Testis (tissue), 2 donors: ENCODE measurements at regions not wholly inside any gene's neighbourhood (a gene's known extent, or its start where the extent isn't known, plus 50 kb on each side); places are given as distances from the start of the nearest gene placed in this dataset.

Experiments
- DNase-seq: peaks from one replicate; pipeline ENCODE4 v3.0.0-alpha.2; 2019
- H3K27ac ChIP-seq, 2 donors: fragments of 200-600 bp; sonication (generic); one replicate each; pipeline ENCODE4 v1.5.1; 2019
- H3K27me3 ChIP-seq: fragments of 200-600 bp; sonication (generic); one replicate; pipeline ENCODE4 v1.5.1; 2019
- H3K36me3 ChIP-seq: fragments of 200-600 bp; sonication (generic); one replicate; pipeline ENCODE4 v1.5.1; 2017; ENCODE audit warnings: low read depth; ENCODE audit errors: missing control alignments
- H3K4me1 ChIP-seq: fragments of 200-600 bp; sonication (generic); one replicate; pipeline ENCODE4 v1.5.1; 2019
- H3K4me3 ChIP-seq, 2 donors: fragments of 200-600 bp; sonication (generic); one replicate each; pipeline ENCODE4 v1.5.1; 2017 to 2019
- H3K9me3 ChIP-seq: fragments of 200-600 bp; sonication (generic); one replicate; pipeline ENCODE4 v1.5.1; 2017
- CTCF ChIP-seq, 3 experiments: fragments of 450-650 bp in 2 of 3; fragments of 200-600 bp in 1 of 3; sonication (generic) in 1 of 3; IDR thresholded peaks; one replicate each; pipeline ENCODE4 v1.5.1; 2016 to 2019; ENCODE audit warnings: antibody characterized with exemption in 3 of 3, mild to moderate bottlenecking in 2 of 3, moderate library complexity in 1 of 3
- POLR2A ChIP-seq: fragments of 450-650 bp; IDR thresholded peaks from one replicate; pipeline ENCODE4 v1.6.1; 2017; ENCODE audit warnings: antibody characterized with exemption, mild to moderate bottlenecking, moderate library complexity
- WGBS, 2 donors: methylation state at CpG; one replicate each; pipeline ENCODE4 v1.1.5; 2018; 5-methylcytosine and 5-hydroxymethylcytosine counted together
- intact Hi-C: fragments of 100-400 bp; cut with DNase I; formaldehyde crosslinking; loops from one replicate; pipeline ENCODE4 v1.15.1; 2023; ENCODE audit warnings: low total_unique reads

- 74 to 83% methylated on average over 1 of the region's 1 CpG for WGBS, 2 donors
- Histone ChIP-seq H3K36me3 (no peaks in the 10 kb centered on the region), H3K27me3 (no peaks in the 10 kb centered on the region), H3K4me1 (no peaks in the 10 kb centered on the region), H3K9me3 (no peaks in the 10 kb centered on the region), H3K4me3 (no peak overlapping the region), H3K27ac (no peak overlapping the region)
- TF ChIP-seq CTCF (IDR thresholded peaks at IDR 0.05) (no peak), POLR2A (no peak)
- intact Hi-C loops, result no loop called here
- no peak for DNase-seq
Measured at GRCh38 chr14:86373886-86374285, 843.9 kb downstream of the FLRT2 start.

GRCh38 chr14:86372402-86372801 is 842.5 kb downstream of the FLRT2 start:
- Histone ChIP-seq H3K9me3 (no peaks in the 10 kb centered on the region), H3K27ac (no peak overlapping the region), H3K36me3 (no peaks in the 10 kb centered on the region), H3K4me3 (no peak overlapping the region), H3K27me3 (no peaks in the 10 kb centered on the region), H3K4me1 (no peaks in the 10 kb centered on the region)
- TF ChIP-seq CTCF (IDR thresholded peaks at IDR 0.05) (no peak), POLR2A (no peak)
- intact Hi-C loops, result no loop called here
- 90 to 100% methylated on average over 1 of the region's 1 CpG for WGBS, 2 donors
- DNase-seq, result no peak

GRCh38 chr14:86364634-86365033 is 834.7 kb downstream of the FLRT2 start:
- WGBS, 2 donors, result 85 to 96% methylated on average over 4 of the region's 4 CpGs
- Histone ChIP-seq H3K4me3 (no peak overlapping the region), H3K4me1 (no peaks in the 10 kb centered on the region), H3K9me3 (no peaks in the 10 kb centered on the region), H3K36me3 (no peaks in the 10 kb centered on the region), H3K27ac (no peak overlapping the region), H3K27me3 (no peaks in the 10 kb centered on the region)
- DNase-seq, result no peak
- intact Hi-C loops, result no loop called here
- TF ChIP-seq POLR2A (no peak), CTCF (IDR thresholded peaks at IDR 0.05) (no peak)

DNA sequence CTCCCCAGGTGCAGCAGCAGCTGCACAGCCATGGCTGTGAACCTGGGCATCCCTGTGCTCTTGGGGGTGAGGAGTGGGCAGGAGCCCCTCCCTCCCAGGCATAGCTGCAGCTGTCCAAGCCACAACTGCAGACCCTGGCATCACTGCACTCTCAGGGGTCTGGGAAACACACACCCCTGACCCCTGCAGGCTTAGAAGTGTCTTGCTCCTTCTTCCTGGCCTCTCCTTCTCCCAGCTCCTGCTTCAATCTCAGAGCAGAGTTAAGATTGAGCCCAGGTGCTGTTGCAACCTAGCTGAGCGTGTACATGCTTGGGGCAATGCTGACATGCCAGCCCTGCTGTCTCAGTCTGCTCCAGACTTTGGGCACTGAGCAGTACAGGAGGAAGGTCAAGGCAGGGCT is 833.6 kb downstream of the FLRT2 start:
- WGBS, 2 donors, result 100% methylated on average over 1 of the region's 1 CpG
- Histone ChIP-seq H3K27me3 (no peaks in the 10 kb centered on the region), H3K4me1 (no peaks in the 10 kb centered on the region), H3K9me3 (no peaks in the 10 kb centered on the region), H3K36me3 (no peaks in the 10 kb centered on the region), H3K4me3 (no peak overlapping the region), H3K27ac (no peak overlapping the region)
- TF ChIP-seq POLR2A (no peak), CTCF (IDR thresholded peaks at IDR 0.05) (no peak)
- intact Hi-C loops, result no loop called here
- no peak for DNase-seq

DNA sequence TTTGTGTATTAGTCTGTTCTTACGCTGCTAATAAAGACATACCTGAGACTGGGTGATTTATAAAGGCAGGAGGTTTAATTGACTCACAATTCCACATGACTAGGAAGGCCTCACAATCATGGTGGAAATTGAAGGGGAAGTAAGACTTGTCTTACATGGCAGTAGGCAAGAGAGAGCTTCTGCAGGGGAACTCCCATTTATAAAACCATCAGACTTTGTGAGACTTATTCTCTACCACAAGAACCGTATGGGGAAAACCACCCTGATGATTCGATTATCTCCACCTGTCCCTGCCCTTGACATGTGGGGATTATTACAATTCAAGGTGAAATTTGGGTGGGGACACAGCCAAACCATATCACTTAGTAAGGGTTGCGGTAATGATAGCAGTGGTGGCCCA is 833.1 kb downstream of the FLRT2 start:
- no peaks in the 10 kb centered on the region for H3K36me3 ChIP-seq
- TF ChIP-seq POLR2A, result no peak
- no peak for TF ChIP-seq CTCF (IDR thresholded peaks at IDR 0.05)
- H3K9me3 ChIP-seq, result no peaks in the 10 kb centered on the region
- no peak for DNase-seq
- 68 to 83% methylated on average over 3 to 4 of the region's 4 CpGs for WGBS, 2 donors
- no peaks in the 10 kb centered on the region for H3K4me1 ChIP-seq
- H3K27ac ChIP-seq, result no peak overlapping the region
- no peaks in the 10 kb centered on the region for H3K27me3 ChIP-seq
- no peak overlapping the region for H3K4me3 ChIP-seq
- intact Hi-C loops, result no loop called here
